HuH-7.5 (cell line): ENCODE measurements at regions not wholly inside any gene's neighbourhood (a gene's known extent, or its start where the extent isn't known, plus 50 kb on each side); places are given as distances from the start of the nearest gene placed in this dataset.

ENCODE experiments used
- DNase-seq: peaks from one replicate; pipeline ENCODE4 v3.0.0; 2011; ENCODE audit warnings: low spot score

DNA sequence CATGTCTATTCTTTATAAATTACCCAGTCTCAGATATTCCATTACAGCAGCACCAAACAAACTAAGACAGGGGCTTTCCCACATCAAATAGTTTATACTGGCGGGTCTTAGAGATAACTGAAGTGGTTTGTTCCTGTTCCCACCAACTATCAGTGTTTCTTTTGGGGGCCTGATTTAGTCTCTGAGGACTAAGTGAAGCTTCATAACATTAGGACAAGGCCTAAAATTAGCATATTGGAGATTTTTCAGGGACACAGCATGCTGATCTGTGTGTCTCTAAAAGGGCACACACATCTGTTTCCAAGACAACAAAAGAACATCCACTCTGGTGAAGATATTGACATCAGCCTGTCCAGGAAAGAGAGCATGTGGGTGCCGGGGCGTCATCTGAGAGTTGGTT, 72.6 kb upstream of the SEMA6D start:
- DNase-seq, result no peak

DNA sequence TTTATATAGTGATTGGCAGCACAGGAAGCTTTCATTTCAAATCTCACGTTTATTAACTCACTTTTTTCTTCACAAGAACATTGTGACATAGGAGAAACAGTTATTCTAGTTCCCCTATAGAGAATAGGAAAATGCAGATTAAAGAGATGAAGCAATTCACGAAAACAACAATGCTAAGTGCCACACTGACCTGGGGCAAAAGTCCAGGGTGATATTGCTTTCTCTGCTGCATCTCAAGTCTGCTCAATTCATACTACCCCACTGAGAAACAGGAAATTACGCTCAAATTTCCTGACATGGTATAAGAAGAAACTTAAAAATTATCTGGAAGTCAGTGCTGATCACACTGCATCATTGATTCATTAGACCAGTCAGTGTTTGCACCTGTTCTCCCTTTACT, 66.7 kb upstream of the SEMA6D start:
- no peak for DNase-seq

DNA sequence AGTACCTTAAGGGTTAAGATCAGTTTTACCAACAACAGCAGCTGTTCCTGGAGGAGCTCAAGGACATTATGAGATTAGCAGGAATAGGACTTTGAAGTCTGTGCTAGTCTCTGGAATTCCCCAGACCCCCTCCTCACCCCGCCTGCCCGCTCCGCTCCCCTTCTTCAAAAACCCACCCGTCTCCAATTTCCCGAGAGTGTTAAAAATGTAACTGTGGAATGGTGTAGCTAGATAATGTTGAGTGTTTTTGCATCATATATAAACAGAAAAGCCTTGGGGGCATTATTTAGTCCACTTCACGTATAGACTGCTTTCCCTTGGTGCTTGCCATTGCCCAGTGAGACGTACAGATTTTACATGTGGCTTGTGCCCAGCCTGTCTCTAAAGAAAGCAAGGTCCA, 65.0 kb upstream of the SEMA6D start:
- DNase-seq, result no peak

DNA sequence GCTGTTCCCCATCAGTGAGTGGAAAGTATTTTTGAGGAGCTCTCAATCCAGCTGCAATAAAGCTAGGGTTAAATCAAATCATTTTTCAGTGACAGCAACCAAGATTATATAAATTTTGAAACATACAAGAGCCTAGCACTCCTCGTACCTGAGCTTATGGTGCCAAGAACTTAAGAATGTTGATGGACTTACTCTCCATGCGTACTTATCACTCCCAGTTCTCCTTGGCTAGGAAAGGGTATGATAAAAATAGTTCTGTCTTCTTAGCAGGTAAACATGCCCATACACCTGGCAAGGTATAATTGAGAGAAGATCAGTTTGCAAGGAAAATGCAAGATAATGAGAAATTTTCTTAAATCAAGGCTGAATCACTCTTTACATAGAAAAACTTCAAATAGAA, 64.5 kb upstream of the SEMA6D start:
- no peak for DNase-seq

DNA sequence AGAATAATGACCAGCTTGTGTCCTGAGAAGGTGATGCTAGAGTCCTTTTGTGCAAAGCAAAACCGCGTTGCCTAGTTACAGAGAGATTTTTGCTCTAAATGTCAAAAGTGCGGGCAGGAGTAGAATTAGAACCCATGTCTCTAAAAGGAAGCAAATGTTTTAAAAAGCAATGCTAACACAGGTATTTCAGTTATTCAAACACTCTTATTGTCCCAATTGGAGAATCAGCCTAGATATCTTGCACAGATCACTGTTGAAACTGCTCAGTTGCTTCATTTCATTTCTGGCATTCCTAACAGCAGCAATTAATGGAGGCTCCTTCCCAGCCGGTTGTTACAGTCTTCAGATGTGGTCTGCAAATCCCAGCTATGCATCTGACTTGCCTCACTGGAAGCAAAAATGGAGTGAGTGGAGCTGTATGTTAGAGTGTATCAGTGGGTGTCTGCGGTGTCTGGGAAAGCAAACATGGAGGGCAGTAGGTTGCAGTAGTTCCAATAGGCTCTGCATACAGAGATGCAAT, 55.6 kb upstream of the SEMA6D start:
- no peak for DNase-seq

DNA sequence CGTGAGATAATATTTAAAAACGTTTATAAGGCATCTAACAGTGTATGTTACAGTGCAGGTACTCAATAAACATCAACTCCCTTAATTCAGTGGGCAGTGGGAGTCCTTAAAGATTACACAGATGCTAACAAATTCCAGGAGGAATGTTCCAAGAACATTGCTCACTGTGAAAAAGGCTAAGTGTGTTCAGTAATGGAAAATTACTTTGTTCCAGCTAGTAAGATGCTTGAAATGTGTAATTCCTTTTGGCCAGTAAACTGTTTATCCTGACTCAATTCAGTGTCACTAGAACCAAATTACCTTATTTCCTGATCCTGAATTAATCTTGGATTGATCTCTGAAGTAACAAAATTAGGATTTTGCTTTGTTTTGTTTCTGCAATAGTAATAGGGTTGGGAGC, 54.2 kb upstream of the SEMA6D start:
- no peak for DNase-seq
